Sigmoid colon (tissue), 6 donors: ENCODE measurements at regions not wholly inside any gene's neighbourhood (a gene's known extent, or its start where the extent isn't known, plus 50 kb on each side); places are given as distances from the start of the nearest gene placed in this dataset.

Experiments used
- DNase-seq: peaks from one replicate; pipeline ENCODE4 v3.0.0-alpha.2; 2019
- H3K27ac ChIP-seq, 4 donors: fragments of 200-600 bp; sonication (generic); one replicate each; pipeline ENCODE4 v1.5.1; 2016 to 2019; ENCODE audit warnings: mild to moderate bottlenecking in 1 of 4
- H3K27me3 ChIP-seq, 3 donors: fragments of 200-600 bp; sonication (generic); one replicate each; pipeline ENCODE4 v1.5.1; 2019; ENCODE audit warnings: mild to moderate bottlenecking in 1 of 3
- H3K36me3 ChIP-seq, 4 donors: fragments of 200-600 bp; sonication (generic); one replicate each; pipeline ENCODE4 v1.5.1; 2016 to 2019
- H3K4me1 ChIP-seq, 4 donors: fragments of 200-600 bp; sonication (generic); one replicate each; pipeline ENCODE4 v1.5.1; 2017 to 2019
- H3K4me3 ChIP-seq, 4 donors: fragments of 200-600 bp; sonication (generic); one replicate each; pipeline ENCODE4 v1.5.1; 2017 to 2019; ENCODE audit warnings: mild to moderate bottlenecking in 2 of 4, moderate library complexity in 1 of 4
- H3K9me3 ChIP-seq, 4 donors: fragments of 200-600 bp in 3 of 4; sonication (generic) in 3 of 4; one replicate each; pipeline versions ENCODE4 v1.5.1 to v1.6.1; 2013 to 2019
- CTCF ChIP-seq, 4 experiments: fragments of 450-650 bp in 3 of 4; fragments of 200-600 bp in 1 of 4; IDR thresholded peaks; one replicate each; pipeline ENCODE4 v1.5.1; 2016 to 2019; ENCODE audit warnings: antibody characterized with exemption in 4 of 4, mild to moderate bottlenecking in 3 of 4, moderate library complexity in 2 of 4
- EP300 ChIP-seq, 4 donors: sonication (generic); formaldehyde crosslinking; IDR thresholded peaks; one replicate each; pipeline ENCODE4 v1.6.1; 2017; ENCODE audit warnings: antibody characterized with exemption in 4 of 4
- POLR2A ChIP-seq, 2 donors: fragments of 450-650 bp; IDR thresholded peaks; one replicate each; pipeline ENCODE4 v1.6.1; 2016; ENCODE audit warnings: antibody characterized with exemption in 2 of 2, mild to moderate bottlenecking in 2 of 2, moderate library complexity in 2 of 2
- POLR2AphosphoS5 ChIP-seq, 4 donors: sonication (generic); formaldehyde crosslinking; IDR thresholded peaks; one replicate each; pipeline ENCODE4 v1.6.1; 2017; ENCODE audit warnings: antibody characterized with exemption in 4 of 4
- WGBS, 2 donors: extraction: QIAGEN DNeasy Blood & Tissue Kit; methylation state at CpG; one replicate each; pipeline ENCODE4 v1.1.7; 2013; 5-methylcytosine and 5-hydroxymethylcytosine counted together
- intact Hi-C: fragments of 100-400 bp; cut with DNase I; formaldehyde crosslinking; loops from one replicate; pipeline ENCODE4 v1.15.1; 2023
- donor health status: healthy with polysubstance abuse.
- donor health status: healthy.

DNA sequence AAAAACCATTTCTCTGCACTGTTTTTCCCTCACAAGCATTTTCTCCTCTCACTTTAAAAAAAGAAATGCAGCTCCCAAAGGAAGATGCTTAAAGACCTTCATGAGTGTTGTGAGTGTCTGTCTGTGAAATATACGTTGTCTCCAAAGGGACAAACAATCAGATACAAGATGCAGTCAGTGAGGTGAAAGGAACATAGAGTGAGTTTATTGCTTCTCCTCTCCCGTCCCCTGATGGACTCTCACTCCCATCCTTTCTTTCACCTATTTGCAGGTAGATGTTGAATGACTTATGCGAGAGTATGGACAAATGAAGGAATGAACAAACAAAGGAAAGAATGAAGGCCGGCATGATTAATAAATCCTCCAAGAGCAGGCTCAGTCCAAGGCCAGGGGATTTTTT is 561.2 kb upstream of the DIPK2B start:
- Histone ChIP-seq H3K4me1 (peaks cover 0 to 4% (median 0%) of the 10 kb centered on the region in 4 donors), H3K27ac (no peak overlapping the region), H3K27me3 (no peaks in the 10 kb centered on the region), H3K36me3 (no peaks in the 10 kb centered on the region), H3K4me3 (no peak overlapping the region), H3K9me3 (no peaks in the 10 kb centered on the region)
- 75 to 78% methylated on average over 4 of the region's 4 CpGs for WGBS, 2 donors
- DNase-seq = no peak
- intact Hi-C loops = loop anchor here (10.0 kb wide), 1 partner anchor 317 kb away; no protein-coding TSS in a partner anchor
- TF ChIP-seq POLR2AphosphoS5 (IDR thresholded peaks at IDR 0.05) (no peak), POLR2A (IDR thresholded peaks at IDR 0.05) (no peak), EP300 (IDR thresholded peaks at IDR 0.05) (no peak), CTCF (IDR thresholded peaks at IDR 0.05) (no peak)

GRCh38 chrX:45760187-45760742 is 559.6 kb upstream of the DIPK2B start:
- TF ChIP-seq POLR2A (IDR thresholded peaks at IDR 0.05) (no peak), EP300 (IDR thresholded peaks at IDR 0.05) (no peak), POLR2AphosphoS5 (IDR thresholded peaks at IDR 0.05) (no peak)
- no peak overlapping the region for H3K27ac ChIP-seq
- no peaks in the 10 kb centered on the region for H3K27me3 ChIP-seq
- H3K9me3 ChIP-seq = no peaks in the 10 kb centered on the region
- H3K36me3 ChIP-seq = no peaks in the 10 kb centered on the region
- H3K4me3 ChIP-seq = no peak overlapping the region
- intact Hi-C loops = loop anchor here (10.0 kb wide), 1 partner anchor 315 kb away; no protein-coding TSS in a partner anchor
- no peak for DNase-seq
- WGBS, 2 donors = 79 to 80% methylated on average over 10 of the region's 10 CpGs
- H3K4me1 ChIP-seq = no peaks in the 10 kb centered on the region

GRCh38 chrX:45758738-45759397 is 558.2 kb upstream of the DIPK2B start:
- H3K4me1 ChIP-seq = no peaks in the 10 kb centered on the region
- no peak overlapping the region for H3K4me3 ChIP-seq
- no peak for DNase-seq
- 48 to 79% methylated on average over 3 of the region's 3 CpGs for WGBS, 2 donors
- no peaks in the 10 kb centered on the region for H3K36me3 ChIP-seq
- intact Hi-C loops = no loop called here
- H3K27ac ChIP-seq = peak overlapping the region in 2 of 4 donors; percentile 13 to 15
- no peak for TF ChIP-seq POLR2AphosphoS5 (IDR thresholded peaks at IDR 0.05)
- TF ChIP-seq CTCF (IDR thresholded peaks at IDR 0.05) = no peak
- TF ChIP-seq POLR2A (IDR thresholded peaks at IDR 0.05) = no peak
- no peak for TF ChIP-seq EP300 (IDR thresholded peaks at IDR 0.05)
- no peaks in the 10 kb centered on the region for H3K27me3 ChIP-seq
- no peaks in the 10 kb centered on the region for H3K9me3 ChIP-seq

GRCh38 chrX:45758319-45758718 is 557.6 kb upstream of the DIPK2B start:
- intact Hi-C loops = no loop called here
- Histone ChIP-seq H3K4me3 (no peak overlapping the region), H3K9me3 (no peaks in the 10 kb centered on the region), H3K36me3 (no peaks in the 10 kb centered on the region), H3K27me3 (no peaks in the 10 kb centered on the region), H3K27ac (peak overlapping the region in 2 of 4 donors; percentile 13 to 15), H3K4me1 (no peaks in the 10 kb centered on the region)
- WGBS, 2 donors = 45 to 78% methylated on average over 7 of the region's 7 CpGs
- no peak for TF ChIP-seq EP300 (IDR thresholded peaks at IDR 0.05)
- no peak for TF ChIP-seq POLR2A (IDR thresholded peaks at IDR 0.05)
- peak in 1 of 4 donors; percentile 27 for TF ChIP-seq POLR2AphosphoS5 (IDR thresholded peaks at IDR 0.05)
- DNase-seq = no peak

- no peaks in the 10 kb centered on the region for H3K4me1 ChIP-seq
- no peaks in the 10 kb centered on the region for H3K27me3 ChIP-seq
- H3K27ac ChIP-seq = no peak overlapping the region
- WGBS, 2 donors = 86 to 94% methylated on average over 2 of the region's 2 CpGs
- intact Hi-C loops = no loop called here
- TF ChIP-seq CTCF (IDR thresholded peaks at IDR 0.05) = no peak
- no peak for TF ChIP-seq POLR2A (IDR thresholded peaks at IDR 0.05)
- no peak for TF ChIP-seq POLR2AphosphoS5 (IDR thresholded peaks at IDR 0.05)
- TF ChIP-seq EP300 (IDR thresholded peaks at IDR 0.05) = no peak
- no peaks in the 10 kb centered on the region for H3K36me3 ChIP-seq
- DNase-seq = no peak
- no peaks in the 10 kb centered on the region for H3K9me3 ChIP-seq
- no peak overlapping the region for H3K4me3 ChIP-seq
Measured at GRCh38 chrX:45757272-45757671, 556.6 kb upstream of the DIPK2B start.
